Amniotic stem cell (primary cell): ENCODE measurements at regions not wholly inside any gene's neighbourhood (a gene's known extent, or its start where the extent isn't known, plus 50 kb on each side); places are given as distances from the start of the nearest gene placed in this dataset.
"Not testable (repeated sequence)": the region's sequence is repeated elsewhere in the genome, so short reads cannot be mapped to it uniquely, and the experiment has no call there.

ENCODE experiments used
- DNase-seq: peaks from one replicate; lab custom pipeline; 2025; lab: John Stamatoyannopoulos, UW

- DNase-seq = peak; percentile 24
Observed at GRCh38 chr16:21363550-21364223, 85.6 kb upstream of the CRYM start.

DNA sequence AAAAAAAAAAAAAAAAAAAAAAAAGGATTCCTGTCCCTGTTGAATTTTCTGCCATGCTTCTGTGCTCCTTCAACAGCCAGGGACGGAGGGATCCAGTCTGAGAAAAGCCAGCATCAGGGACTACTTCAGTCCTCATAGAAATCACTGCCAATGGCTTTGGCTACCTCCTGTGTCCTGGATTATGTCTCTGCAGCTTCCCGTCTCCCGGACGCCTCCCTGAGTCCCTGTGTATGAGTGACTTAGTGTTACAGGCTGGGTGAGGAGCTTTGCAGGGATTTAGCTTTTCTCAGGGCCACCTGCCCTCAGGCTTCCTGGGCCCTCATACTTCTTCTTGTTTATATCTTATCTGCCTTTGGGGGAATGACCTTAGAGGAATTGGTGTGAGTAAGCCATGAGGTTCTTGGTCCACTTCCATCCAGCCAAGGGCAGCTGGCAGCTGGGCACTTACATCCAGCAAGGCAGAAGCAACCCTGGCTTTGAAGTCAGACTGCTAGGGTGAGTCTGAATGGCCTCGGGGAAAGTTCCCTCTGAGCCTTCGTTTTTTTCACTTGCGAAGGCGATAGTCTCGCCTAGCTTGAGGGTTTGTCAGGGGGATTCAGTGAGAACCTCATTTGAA lies 83.6 kb upstream of the CRYM start:
- DNase-seq = not testable (repeated sequence)

DNA sequence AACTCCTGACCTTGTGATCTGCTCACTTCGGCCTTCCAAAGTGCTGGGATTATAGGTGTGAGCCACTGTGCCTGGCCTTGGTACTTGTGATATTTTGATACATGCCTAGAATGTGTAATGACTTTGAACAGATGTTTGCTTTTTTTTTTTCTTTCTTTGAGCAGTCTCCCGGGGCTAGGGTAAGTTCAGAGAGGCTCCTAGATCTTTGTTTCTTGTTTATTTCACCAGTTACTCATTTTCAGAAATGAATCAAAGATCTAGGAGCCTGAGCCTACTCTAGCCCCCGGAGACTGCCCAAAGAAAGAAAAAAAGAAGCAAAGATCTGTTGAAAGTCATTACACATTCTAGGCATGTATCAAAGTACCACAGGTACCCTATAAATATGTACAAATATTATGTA lies 83.0 kb upstream of the CRYM start:
- DNase-seq = not testable (repeated sequence)

GRCh38 chr16:21359513-21359912 lies 81.4 kb upstream of the CRYM start:
- DNase-seq = not testable (repeated sequence)

DNA sequence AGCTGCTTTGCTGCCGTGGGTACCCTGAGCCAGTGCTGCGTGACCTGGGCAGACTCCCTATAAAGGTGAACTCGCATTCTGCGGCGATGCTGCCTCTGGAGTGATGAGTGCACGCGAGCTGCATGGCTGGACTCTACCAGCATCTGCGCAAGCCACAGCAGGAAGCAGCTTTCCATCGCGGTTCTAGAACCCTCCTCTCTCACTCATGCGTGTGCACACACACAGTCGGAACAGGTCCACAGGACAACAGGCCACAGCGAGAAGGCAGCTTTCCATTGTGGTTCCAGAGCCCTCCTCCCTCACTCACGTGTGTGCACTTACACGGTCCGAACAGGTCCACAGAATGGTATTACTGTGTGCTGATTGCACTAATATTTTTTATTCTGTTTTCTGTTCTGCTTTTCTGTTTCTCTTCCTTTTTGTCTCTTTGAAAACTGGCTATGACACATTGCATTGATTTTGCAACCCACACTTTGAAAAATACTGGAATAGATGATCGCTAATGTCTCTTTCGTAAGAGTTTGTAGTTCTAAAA lies 80.2 kb upstream of the CRYM start:
- not testable (repeated sequence) for DNase-seq

DNA sequence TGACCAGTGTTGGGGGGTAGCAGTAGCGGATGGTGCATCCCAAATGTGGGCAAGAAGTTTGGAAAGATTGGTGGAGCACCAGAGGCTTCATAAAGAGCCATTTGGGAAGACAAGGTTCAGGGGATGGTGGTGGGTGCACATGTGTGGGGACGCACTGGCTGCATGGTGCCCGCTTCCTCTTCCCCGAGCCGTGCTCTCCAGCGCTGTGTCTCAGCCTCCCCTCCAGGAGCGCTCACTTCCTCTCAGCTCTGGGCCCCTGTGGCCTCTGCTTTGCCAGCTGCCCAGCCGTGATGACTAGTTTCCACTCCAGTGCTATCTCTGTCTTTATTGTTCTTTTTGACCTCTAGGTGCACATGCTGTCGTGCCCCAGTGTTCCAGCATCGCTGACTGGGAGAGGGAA lies 78.2 kb upstream of the CRYM start:
- not testable (repeated sequence) for DNase-seq

GRCh38 chr16:21351433-21351832 lies 73.3 kb upstream of the CRYM start:
- not testable (repeated sequence) for DNase-seq

DNA sequence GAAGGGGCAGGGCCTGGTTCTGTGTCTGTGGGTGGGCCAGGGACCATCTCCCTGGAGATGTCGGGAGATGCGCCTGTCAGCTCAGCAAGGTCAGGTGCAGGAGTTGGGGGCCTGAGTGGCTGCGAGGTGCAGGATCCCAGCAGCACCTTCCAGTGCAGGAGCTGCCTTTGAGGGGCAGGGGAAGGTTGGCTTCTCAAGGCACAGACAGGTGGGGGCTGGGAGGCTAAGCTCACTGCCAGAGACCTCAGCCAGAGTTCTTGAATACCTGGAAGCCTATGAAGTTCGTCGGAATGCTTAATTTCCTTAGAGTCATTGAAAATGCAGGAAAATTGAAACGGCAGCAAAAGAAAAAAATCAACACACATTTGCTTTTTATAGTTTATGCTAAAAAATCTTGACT lies 72.8 kb upstream of the CRYM start:
- not testable (repeated sequence) for DNase-seq

DNA sequence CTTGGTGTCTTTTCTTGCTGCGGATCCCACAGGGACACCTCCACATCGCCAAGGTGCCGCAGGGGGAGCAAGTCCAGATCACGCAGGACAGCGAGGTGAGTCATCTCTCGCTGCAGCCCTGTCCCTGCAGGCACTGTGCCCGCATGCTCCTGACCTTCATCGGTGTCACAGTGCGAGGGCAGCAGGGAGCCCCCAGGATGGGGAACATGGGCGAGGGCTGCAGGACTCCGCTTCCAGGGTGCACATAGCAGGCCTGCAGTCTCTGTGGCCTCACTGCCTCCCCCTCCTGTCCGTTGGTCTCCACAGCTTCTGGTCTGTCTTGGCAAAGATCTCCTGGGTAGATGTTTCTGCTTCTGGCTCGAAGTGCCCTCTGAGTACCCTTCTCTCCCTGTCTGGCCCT lies 71.2 kb upstream of the CRYM start:
- DNase-seq = not testable (repeated sequence)

DNA sequence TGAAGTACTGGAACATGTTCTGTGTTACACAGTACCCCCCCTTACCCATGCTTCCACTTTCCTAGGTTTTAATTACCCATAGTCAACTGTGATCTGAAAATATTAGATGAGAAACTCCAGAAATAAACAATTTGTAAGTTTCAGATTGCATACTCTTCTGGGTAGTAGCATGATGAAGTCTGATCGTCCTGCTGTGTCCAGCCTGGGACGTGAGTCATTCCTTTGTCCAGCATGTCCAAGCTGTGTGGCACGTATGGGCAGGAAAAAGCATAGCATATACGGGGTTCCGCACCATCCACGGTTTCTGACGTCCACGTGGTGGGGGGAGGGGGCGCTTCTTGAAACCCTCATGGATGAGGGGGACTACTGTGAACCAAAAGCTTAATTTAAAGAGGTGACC lies 70.7 kb upstream of the CRYM start:
- not testable (repeated sequence) for DNase-seq

GRCh38 chr16:21347538-21347937 lies 69.4 kb upstream of the CRYM start:
- DNase-seq = not testable (repeated sequence)

DNA sequence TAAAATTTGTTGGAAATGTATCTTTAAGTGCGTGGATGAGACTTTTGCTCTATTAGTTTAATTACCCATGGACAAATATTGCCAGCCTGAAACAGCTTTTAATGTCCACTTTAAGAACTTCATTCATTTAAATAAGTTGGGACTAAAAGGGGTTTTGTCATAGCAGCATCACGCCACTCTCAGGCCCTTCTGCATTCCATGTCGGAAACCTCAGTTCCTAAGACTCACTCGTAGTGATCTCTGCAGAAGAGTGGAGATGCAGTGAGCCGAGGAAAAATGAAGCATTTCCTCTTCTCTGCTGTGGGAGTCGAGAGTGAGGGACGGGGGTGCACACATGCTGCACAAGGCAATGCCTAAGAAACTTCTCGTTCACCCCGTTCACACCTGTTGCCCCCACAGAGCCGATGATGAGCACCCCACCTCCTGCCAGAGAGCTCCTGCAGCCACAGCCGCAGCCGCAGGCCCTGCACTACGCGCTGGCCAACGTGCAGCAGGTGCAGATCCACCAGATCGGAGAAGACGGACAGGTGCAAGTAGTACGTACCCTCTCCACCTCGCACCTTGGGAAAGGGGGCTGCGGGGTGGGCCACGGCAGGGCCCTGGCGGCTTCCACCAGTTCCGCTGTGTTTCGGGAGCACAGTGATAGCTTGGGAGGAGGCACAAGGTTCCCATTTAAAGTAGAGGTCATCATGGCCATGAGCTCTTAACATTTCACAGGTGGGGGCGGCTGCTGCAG lies 68.8 kb upstream of the CRYM start:
- not testable (repeated sequence) for DNase-seq

DNA sequence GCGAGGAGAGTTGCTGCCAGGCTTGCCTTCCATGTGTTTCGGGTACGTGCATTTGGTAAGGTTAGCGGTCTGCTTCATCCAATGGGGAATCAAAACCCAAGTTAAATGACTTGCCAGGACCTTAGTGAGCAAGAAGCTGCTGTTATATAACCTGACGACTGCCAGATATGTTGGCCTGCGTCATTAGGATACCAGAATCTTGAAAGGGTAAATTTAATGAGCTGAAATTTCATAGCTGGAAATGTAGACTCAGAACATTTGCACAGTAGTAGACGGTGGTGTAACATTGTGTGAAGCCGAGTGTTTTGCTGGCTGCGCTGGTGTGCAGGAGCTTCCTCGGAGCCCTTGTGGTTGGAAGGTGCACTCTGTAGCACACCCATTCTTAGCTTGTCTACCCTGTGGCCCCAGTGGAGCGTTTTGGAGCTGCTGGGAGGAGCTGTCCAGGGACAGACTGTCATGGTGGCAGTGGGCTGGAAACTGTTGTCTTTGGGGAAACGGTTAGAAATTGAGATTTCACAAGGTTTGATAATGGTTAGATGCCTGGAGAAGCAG lies 66.3 kb upstream of the CRYM start:
- DNase-seq = not testable (repeated sequence)

DNA sequence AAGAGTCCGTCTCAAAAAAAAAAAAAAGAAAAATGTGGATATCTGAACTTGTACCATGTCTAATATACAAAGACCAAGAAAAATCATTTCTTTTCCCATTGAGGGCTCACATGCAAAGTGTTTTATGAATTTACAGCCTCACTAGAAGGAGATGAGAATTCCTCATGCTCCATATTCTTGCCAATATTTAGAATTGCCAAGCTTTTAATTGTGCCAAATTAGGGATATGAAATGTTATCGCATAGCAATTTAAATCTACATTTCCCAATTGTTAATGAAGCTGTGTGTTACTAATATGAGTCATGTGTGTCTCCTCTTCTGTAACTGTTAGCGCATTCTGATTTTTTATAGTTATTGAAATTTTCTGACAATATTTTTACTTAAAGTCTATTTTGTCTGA lies 63.0 kb upstream of the CRYM start:
- DNase-seq = no peak

GRCh38 chr16:21339941-21340340 lies 61.9 kb upstream of the CRYM start:
- DNase-seq = no peak

- no peak for DNase-seq
Observed at GRCh38 chr16:21339269-21339641, 61.2 kb upstream of the CRYM start.

DNA sequence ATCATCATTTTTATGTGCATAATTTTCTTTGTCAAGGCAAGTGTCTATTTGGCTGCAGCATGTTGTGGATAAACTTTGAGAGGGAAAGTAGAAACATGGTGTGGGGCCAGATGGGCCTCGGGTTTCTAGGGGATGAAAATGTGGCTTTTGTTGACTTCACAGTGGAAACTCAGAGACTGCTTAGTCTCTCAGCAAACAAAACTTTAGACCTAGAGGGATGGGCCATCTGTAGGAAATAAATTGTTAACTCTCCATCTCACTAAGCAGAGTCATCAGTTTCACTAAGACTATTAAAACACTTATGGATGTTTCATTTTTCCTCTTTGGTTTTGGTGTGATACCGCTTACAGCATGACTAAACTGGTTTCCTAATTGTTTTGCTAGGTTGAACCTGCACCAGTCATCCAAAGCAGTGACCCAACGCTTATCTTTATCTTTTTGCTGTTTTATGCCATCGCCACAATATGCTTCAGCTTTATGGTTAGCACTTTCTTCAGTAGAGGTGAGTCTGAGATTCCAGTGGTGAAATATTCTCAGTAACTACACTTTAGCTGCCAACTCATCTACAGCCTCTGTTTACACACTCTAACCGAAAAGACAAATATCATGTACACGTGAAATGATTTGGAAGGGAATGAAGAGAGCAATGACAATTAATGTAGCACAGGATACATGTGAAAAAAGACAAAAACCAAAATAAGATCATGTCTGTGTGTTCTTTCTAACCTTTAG lies 60.6 kb upstream of the CRYM start:
- DNase-seq = no peak

DNA sequence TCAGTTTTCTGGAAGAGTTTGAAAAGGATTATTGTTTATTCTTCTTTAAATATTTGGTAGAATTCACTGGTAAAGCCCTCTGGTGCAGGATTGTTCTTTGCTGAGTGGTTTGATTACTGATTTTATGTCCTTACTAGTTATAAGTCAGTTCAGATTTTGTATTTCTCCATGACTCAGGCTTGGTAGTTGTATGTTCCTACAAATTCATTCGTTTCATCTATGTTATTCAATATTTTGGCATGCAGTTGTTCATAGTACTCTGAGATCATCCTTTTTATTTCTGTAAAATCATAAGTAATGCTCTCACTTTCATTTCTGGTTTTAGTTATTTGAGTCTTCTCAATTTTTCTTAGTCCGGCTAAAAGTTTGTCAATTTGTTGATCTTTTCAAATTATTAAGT lies 58.1 kb upstream of the CRYM start:
- no peak for DNase-seq

DNA sequence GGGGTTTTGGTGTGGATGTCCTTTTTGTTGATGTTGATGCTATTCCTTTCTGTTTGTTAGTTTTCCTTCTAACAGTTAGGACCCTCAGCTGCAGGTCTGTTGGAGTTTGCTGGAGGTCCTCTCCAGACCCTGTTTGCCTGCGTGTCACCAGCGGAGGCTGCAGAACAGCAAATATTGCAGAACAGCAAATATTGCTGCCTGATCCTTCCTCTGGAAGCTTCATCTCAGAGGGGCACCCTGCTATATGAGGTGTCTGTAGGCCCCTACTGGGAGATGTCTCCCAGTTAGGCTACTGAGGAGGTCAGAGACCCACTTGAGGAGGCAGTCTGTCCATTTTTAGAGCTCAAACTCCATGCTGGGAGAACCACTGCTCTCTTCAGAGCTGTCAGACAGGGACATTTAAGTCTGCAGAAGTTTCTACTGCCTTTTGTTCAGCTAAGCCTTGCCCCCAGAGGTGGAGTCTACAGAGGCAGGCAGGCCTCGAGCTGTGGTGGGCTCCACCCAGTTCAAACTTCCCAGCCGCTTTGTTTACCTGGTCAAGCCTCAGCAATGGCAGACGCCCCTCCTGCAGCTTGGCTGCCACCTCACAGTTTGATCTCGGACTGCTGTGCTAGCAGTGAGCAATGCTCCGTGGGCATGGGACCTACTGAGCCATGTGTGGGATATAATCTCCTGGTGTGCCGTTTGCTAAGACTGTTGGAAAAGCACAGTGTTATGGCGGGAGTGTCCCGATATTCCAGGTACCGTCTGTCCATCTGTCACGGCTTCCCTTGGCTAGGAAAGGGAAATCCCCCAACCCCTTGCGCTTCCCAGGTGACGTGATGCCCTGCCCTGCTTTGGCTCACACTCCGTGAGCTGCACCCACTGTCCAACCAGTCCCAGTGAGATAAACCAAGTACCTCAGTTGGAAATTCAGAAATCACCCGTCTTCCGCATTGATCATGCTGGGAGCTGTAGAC lies 56.4 kb upstream of the CRYM start:
- DNase-seq = not testable (repeated sequence)

- not testable (repeated sequence) for DNase-seq
Observed at GRCh38 chr16:21333683-21334082, 55.6 kb upstream of the CRYM start.
